NCI-H1694 (cell line): ENCODE measurements at regions not wholly inside any gene's neighbourhood (a gene's known extent, or its start where the extent isn't known, plus 50 kb on each side); places are given as distances from the start of the nearest gene placed in this dataset.
"Not testable (repeated sequence)": the region's sequence is repeated elsewhere in the genome, so short reads cannot be mapped to it uniquely, and the experiment has no call there.

Experiments
- DNase-seq: peaks from one replicate; lab custom pipeline; 2025; lab: John Stamatoyannopoulos, UW

GRCh38 chr15:85264614-85265190 is 115.7 kb upstream of the AKAP13 start:
- not testable (repeated sequence) for DNase-seq

- DNase-seq, result not testable (repeated sequence)
Measured at GRCh38 chr15:85267158-85267857, 113.1 kb upstream of the AKAP13 start.

- DNase-seq, result no peak
Measured at GRCh38 chr15:85274315-85275050, 105.9 kb upstream of the AKAP13 start.

GRCh38 chr15:85276508-85276907 is 103.9 kb upstream of the AKAP13 start:
- no peak for DNase-seq

- no peak for DNase-seq
Measured at GRCh38 chr15:85276921-85277320, 103.5 kb upstream of the AKAP13 start.

- no peak for DNase-seq
Measured at GRCh38 chr15:85277847-85278370, 102.5 kb upstream of the AKAP13 start.

- no peak for DNase-seq
Measured at GRCh38 chr15:85280203-85280602, 100.2 kb upstream of the AKAP13 start.

GRCh38 chr15:85281293-85281882 is 99.0 kb upstream of the AKAP13 start:
- DNase-seq, result no peak

GRCh38 chr15:85282504-85283115 is 97.8 kb upstream of the AKAP13 start:
- DNase-seq, result no peak

GRCh38 chr15:85283815-85284214 is 96.6 kb upstream of the AKAP13 start:
- DNase-seq, result not testable (repeated sequence)

- no peak for DNase-seq
Measured at GRCh38 chr15:85284497-85284896, 95.9 kb upstream of the AKAP13 start.

- DNase-seq, result peak; percentile 59
Measured at GRCh38 chr15:85289677-85290365, 90.6 kb upstream of the AKAP13 start.

GRCh38 chr15:85292583-85292982 is 87.8 kb upstream of the AKAP13 start:
- DNase-seq, result not testable (repeated sequence)

- peak; percentile 58 for DNase-seq
Measured at GRCh38 chr15:85296615-85297402, 83.6 kb upstream of the AKAP13 start.

GRCh38 chr15:85297537-85297936 is 82.9 kb upstream of the AKAP13 start:
- no peak for DNase-seq

GRCh38 chr15:85298366-85298765 is 82.0 kb upstream of the AKAP13 start:
- DNase-seq, result no peak

GRCh38 chr15:85298941-85299340 is 81.5 kb upstream of the AKAP13 start:
- no peak for DNase-seq

- DNase-seq, result no peak
Measured at GRCh38 chr15:85302271-85302670, 78.1 kb upstream of the AKAP13 start.

GRCh38 chr15:85305050-85305449 is 75.4 kb upstream of the AKAP13 start:
- DNase-seq, result no peak

- no peak for DNase-seq
Measured at GRCh38 chr15:85306946-85307686, 73.3 kb upstream of the AKAP13 start.
